ENCODE measurements at regions not wholly inside any gene's neighbourhood (a gene's known extent, or its start where the extent isn't known, plus 50 kb on each side); places are given as distances from the start of the nearest gene placed in this dataset.

DNA sequence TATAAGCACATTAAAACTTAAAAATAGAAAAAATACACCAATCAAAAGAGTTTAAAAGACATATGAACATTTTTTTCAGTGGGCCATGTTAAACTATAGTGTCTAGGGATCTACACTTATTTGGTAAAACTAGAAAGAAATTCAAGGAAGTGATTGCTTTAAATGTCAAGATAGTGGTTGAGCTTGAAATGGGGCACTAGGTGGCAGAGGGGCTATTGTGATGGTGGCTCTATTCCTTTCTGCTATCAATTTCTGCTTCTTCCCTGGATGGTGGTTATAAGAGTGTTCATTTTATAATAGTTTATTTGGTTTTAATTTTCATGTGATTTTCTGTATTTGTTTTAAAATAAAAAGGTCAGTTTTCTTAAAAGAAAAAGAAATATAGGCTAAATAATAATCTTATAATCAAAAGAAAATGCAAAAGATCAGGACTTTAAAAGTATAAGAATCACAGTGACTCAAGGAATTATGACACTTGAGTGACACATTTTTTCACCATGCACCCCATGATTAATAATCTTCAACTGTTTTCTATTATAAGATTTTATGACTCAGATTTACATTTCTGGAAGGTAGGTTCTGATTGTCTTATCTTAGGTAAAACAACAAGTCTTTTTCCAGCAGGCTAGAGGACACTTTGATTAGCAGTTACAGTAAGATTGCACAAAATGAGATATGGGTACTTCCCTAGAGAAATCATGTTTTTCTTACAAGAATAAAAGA lies 137.5 kb downstream of the FSCB start:
- no peaks in the 10 kb centered on the region for H3K27me3 ChIP-seq (replicated peaks in 1 of 4; ENCODE audit: control extremely low read depth in 1 of 4, control insufficient read depth in 3 of 4, insufficient read depth in 4 of 4, low read length in 3 of 4)
- no peak overlapping the region for H3K27ac Mint-ChIP-seq
- H3K4me1 ChIP-seq (ENCODE audit: control insufficient read depth in 2 of 2, insufficient read depth in 2 of 2, low read length in 2 of 2) = no peaks in the 10 kb centered on the region
- POLR2A ChIA-PET = no interaction called here
- TF ChIP-seq, protein P1, sequence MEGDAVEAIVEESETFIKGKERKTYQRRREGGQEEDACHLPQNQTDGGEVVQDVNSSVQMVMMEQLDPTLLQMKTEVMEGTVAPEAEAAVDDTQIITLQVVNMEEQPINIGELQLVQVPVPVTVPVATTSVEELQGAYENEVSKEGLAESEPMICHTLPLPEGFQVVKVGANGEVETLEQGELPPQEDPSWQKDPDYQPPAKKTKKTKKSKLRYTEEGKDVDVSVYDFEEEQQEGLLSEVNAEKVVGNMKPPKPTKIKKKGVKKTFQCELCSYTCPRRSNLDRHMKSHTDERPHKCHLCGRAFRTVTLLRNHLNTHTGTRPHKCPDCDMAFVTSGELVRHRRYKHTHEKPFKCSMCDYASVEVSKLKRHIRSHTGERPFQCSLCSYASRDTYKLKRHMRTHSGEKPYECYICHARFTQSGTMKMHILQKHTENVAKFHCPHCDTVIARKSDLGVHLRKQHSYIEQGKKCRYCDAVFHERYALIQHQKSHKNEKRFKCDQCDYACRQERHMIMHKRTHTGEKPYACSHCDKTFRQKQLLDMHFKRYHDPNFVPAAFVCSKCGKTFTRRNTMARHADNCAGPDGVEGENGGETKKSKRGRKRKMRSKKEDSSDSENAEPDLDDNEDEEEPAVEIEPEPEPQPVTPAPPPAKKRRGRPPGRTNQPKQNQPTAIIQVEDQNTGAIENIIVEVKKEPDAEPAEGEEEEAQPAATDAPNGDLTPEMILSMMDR (IDR thresholded peaks at IDR 0.05) = no peak
- no peak for TF ChIP-seq EZH2 (IDR thresholded peaks at IDR 0.05; ENCODE audit: borderline replicate concordance, insufficient read depth, low read depth, low read length, poor library complexity, severe bottlenecking)
- no peaks in the 10 kb centered on the region for H3K27me3 Mint-ChIP-seq
- H4K20me1 ChIP-seq (ENCODE audit: control insufficient read depth, insufficient read depth, low read length, poor library complexity, severe bottlenecking) = no peaks in the 10 kb centered on the region
- H3K9me3 ChIP-seq (ENCODE audit: control extremely low read depth in 1 of 3, control insufficient read depth in 2 of 3, insufficient read depth in 1 of 3, low read length in 2 of 3) = no peaks in the 10 kb centered on the region
- no peak overlapping the region for H3K27ac ChIP-seq (ENCODE audit: low read length in 2 of 2)
- intact Hi-C loops (cut with micrococcal nuclease) = no loop called here
- no peak overlapping the region for H3K9ac ChIP-seq (ENCODE audit: low read length)
- no peak for DNase-seq
- ATAC-seq (ENCODE audit: low read depth) = no peak
- H3K4me3 Mint-ChIP-seq = no peak overlapping the region
- H2AFZ ChIP-seq (ENCODE audit: insufficient read depth, low read depth, low read length, poor library complexity, severe bottlenecking) = no peak overlapping the region
- H3K79me2 ChIP-seq (ENCODE audit: control insufficient read depth, insufficient read depth, low read length) = no peaks in the 10 kb centered on the region
- H3K9me3 Mint-ChIP-seq (ENCODE audit: insufficient read depth) = peaks cover 3% of the 10 kb centered on the region
- H3K4me1 Mint-ChIP-seq = no peaks in the 10 kb centered on the region
- no peaks in the 10 kb centered on the region for H3K36me3 ChIP-seq (replicated peaks in 1 of 2; ENCODE audit: control extremely low read depth in 1 of 2, control insufficient read depth in 1 of 2, extremely low read depth in 1 of 2, insufficient read depth in 2 of 2, low read length in 1 of 2)
- H3K4me3 ChIP-seq (ENCODE audit: control extremely low read depth in 1 of 5, extremely low read depth in 1 of 5, insufficient read depth in 1 of 5, low read depth in 2 of 5, low read length in 4 of 5) = no peak overlapping the region
- CTCF ChIA-PET = no interaction called here
- H3K4me2 ChIP-seq (replicated peaks; ENCODE audit: low read depth, low read length, poor library complexity, severe bottlenecking) = no peak overlapping the region

GRCh38 chr14:44361083-44361482 lies 146.0 kb downstream of the FSCB start:
- Mint-ChIP-seq H3K4me1 (no peaks in the 10 kb centered on the region), H3K27me3 (no peaks in the 10 kb centered on the region), H3K27ac (no peak overlapping the region), H3K4me3 (no peak overlapping the region), H3K9me3 (ENCODE audit: insufficient read depth) (peaks cover 13% of the 10 kb centered on the region)
- DNase-seq = no peak
- peaks cover 0 to 6% (median 0%) of the 10 kb centered on the region in 3 donors for H3K9me3 ChIP-seq (ENCODE audit: control extremely low read depth in 1 of 3, control insufficient read depth in 2 of 3, insufficient read depth in 1 of 3, low read length in 2 of 3)
- no peak overlapping the region for H2AFZ ChIP-seq (ENCODE audit: insufficient read depth, low read depth, low read length, poor library complexity, severe bottlenecking)
- no peaks in the 10 kb centered on the region for H3K27me3 ChIP-seq (replicated peaks in 1 of 4; ENCODE audit: control extremely low read depth in 1 of 4, control insufficient read depth in 3 of 4, insufficient read depth in 4 of 4, low read length in 3 of 4)
- no peak overlapping the region for H3K27ac ChIP-seq (ENCODE audit: low read length in 2 of 2)
- POLR2A ChIA-PET = no interaction called here
- no peaks in the 10 kb centered on the region for H3K79me2 ChIP-seq (ENCODE audit: control insufficient read depth, insufficient read depth, low read length)
- H3K4me3 ChIP-seq (ENCODE audit: control extremely low read depth in 1 of 5, extremely low read depth in 1 of 5, insufficient read depth in 1 of 5, low read depth in 2 of 5, low read length in 4 of 5) = no peak overlapping the region
- intact Hi-C loops (cut with micrococcal nuclease) = no loop called here
- no peak for ATAC-seq (ENCODE audit: low read depth)
- CTCF ChIA-PET = no interaction called here
- no peaks in the 10 kb centered on the region for H4K20me1 ChIP-seq (ENCODE audit: control insufficient read depth, insufficient read depth, low read length, poor library complexity, severe bottlenecking)
- H3K9ac ChIP-seq (ENCODE audit: low read length) = no peak overlapping the region
- TF ChIP-seq EZH2 (IDR thresholded peaks at IDR 0.05; ENCODE audit: borderline replicate concordance, insufficient read depth, low read depth, low read length, poor library complexity, severe bottlenecking) = no peak
- TF ChIP-seq, protein P1 (IDR thresholded peaks at IDR 0.05) = no peak
- H3K4me2 ChIP-seq (replicated peaks; ENCODE audit: low read depth, low read length, poor library complexity, severe bottlenecking) = no peak overlapping the region
- no CpG with 5 or more reads among the region's 2 CpGs for WGBS (ENCODE audit: insufficient coverage)
- H3K36me3 ChIP-seq (replicated peaks in 1 of 2; ENCODE audit: control extremely low read depth in 1 of 2, control insufficient read depth in 1 of 2, extremely low read depth in 1 of 2, insufficient read depth in 2 of 2, low read length in 1 of 2) = no peaks in the 10 kb centered on the region
- no peaks in the 10 kb centered on the region for H3K4me1 ChIP-seq (ENCODE audit: control insufficient read depth in 2 of 2, insufficient read depth in 2 of 2, low read length in 2 of 2)

Measured in B cell (primary cell).